ENCODE measurements at regions not wholly inside any gene's neighbourhood (a gene's known extent, or its start where the extent isn't known, plus 50 kb on each side); places are given as distances from the start of the nearest gene placed in this dataset.

GRCh38 chr3:194757647-194758061, 72.0 kb downstream of the FAM43A start:
- peaks cover 6% of the 10 kb centered on the region; the same call in 1 of the 2 replicates for H3K27me3 ChIP-seq (replicated peaks)
- H3K9me3 ChIP-seq (replicated peaks), result no peaks in the 10 kb centered on the region; the same call in 1 of the 2 replicates
- H3K36me3 ChIP-seq, result no peaks in the 10 kb centered on the region
- DNase-seq (ENCODE audit: low read depth in 1 of 2, low spot score in 2 of 2), result no peak
- H3K27ac ChIP-seq, result no peak overlapping the region
- H3K4me1 ChIP-seq (replicated peaks), result no peaks in the 10 kb centered on the region
- H3K4me3 ChIP-seq, result no peak overlapping the region

GRCh38 chr3:194758716-194759115, 73.0 kb downstream of the FAM43A start:
- no peak for DNase-seq (ENCODE audit: low read depth in 1 of 2, low spot score in 2 of 2)
- H3K36me3 ChIP-seq, result no peaks in the 10 kb centered on the region
- H3K4me1 ChIP-seq (replicated peaks), result no peaks in the 10 kb centered on the region
- H3K4me3 ChIP-seq, result no peak overlapping the region
- no peak overlapping the region for H3K27ac ChIP-seq
- H3K9me3 ChIP-seq (replicated peaks), result no peaks in the 10 kb centered on the region; the same call in 1 of the 2 replicates
- peaks cover 6% of the 10 kb centered on the region; the same call in 1 of the 2 replicates for H3K27me3 ChIP-seq (replicated peaks)

- Histone ChIP-seq H3K36me3 (no peaks in the 10 kb centered on the region), H3K9me3 (replicated peaks) (no peaks in the 10 kb centered on the region), H3K4me3 (no peak overlapping the region), H3K4me1 (replicated peaks) (no peaks in the 10 kb centered on the region), H3K27me3 (replicated peaks) (peaks cover 6% of the 10 kb centered on the region; the same call in 1 of the 2 replicates), H3K27ac (no peak overlapping the region)
- no peak for DNase-seq (ENCODE audit: low read depth in 1 of 2, low spot score in 2 of 2)
These were observed 74.9 kb downstream of the FAM43A start for GRCh38 chr3:194760494-194761137.

- Histone ChIP-seq H3K36me3 (no peaks in the 10 kb centered on the region), H3K27me3 (replicated peaks) (peaks cover 6% of the 10 kb centered on the region; the same call in 1 of the 2 replicates), H3K4me1 (replicated peaks) (no peaks in the 10 kb centered on the region), H3K27ac (no peak overlapping the region), H3K4me3 (no peak overlapping the region), H3K9me3 (replicated peaks) (no peaks in the 10 kb centered on the region)
- no peak for DNase-seq (ENCODE audit: low read depth in 1 of 2, low spot score in 2 of 2)
These were observed 75.7 kb downstream of the FAM43A start for GRCh38 chr3:194761384-194761783.

- H3K4me3 ChIP-seq, result no peak overlapping the region
- no peak overlapping the region for H3K27ac ChIP-seq
- DNase-seq (ENCODE audit: low read depth in 1 of 2, low spot score in 2 of 2), result no peak
These were observed 81.2 kb downstream of the FAM43A start for GRCh38 chr3:194766845-194767244.

GRCh38 chr3:194767446-194768207, 81.9 kb downstream of the FAM43A start:
- no peaks in the 10 kb centered on the region for H3K36me3 ChIP-seq
- DNase-seq (ENCODE audit: low read depth in 1 of 2, low spot score in 2 of 2), result no peak
- H3K4me1 ChIP-seq (replicated peaks), result peaks cover 10% of the 10 kb centered on the region
- H3K9me3 ChIP-seq (replicated peaks), result no peaks in the 10 kb centered on the region
- H3K27me3 ChIP-seq (replicated peaks), result no peaks in the 10 kb centered on the region
- no peak overlapping the region for H3K27ac ChIP-seq
- no peak overlapping the region for H3K4me3 ChIP-seq

More at GRCh38 chr3:194766845-194767244, 81.2 kb downstream of the FAM43A start:
- Histone ChIP-seq H3K4me1 (replicated peaks) (peaks cover 5% of the 10 kb centered on the region), H3K27me3 (replicated peaks) (no peaks in the 10 kb centered on the region), H3K9me3 (replicated peaks) (no peaks in the 10 kb centered on the region), H3K36me3 (no peaks in the 10 kb centered on the region)

GRCh38 chr3:194768586-194768985, 82.9 kb downstream of the FAM43A start:
- H3K27ac ChIP-seq, result no peak overlapping the region
- no peak overlapping the region for H3K4me3 ChIP-seq
- no peaks in the 10 kb centered on the region for H3K9me3 ChIP-seq (replicated peaks)
- no peak for DNase-seq (ENCODE audit: low read depth in 1 of 2, low spot score in 2 of 2)
- peaks cover 19% of the 10 kb centered on the region for H3K4me1 ChIP-seq (replicated peaks)
- H3K27me3 ChIP-seq (replicated peaks), result no peaks in the 10 kb centered on the region
- no peaks in the 10 kb centered on the region for H3K36me3 ChIP-seq

- H3K27me3 ChIP-seq (replicated peaks), result no peaks in the 10 kb centered on the region
- H3K27ac ChIP-seq, result no peak overlapping the region
- H3K4me1 ChIP-seq (replicated peaks), result peaks cover 20% of the 10 kb centered on the region
- DNase-seq (ENCODE audit: low read depth in 1 of 2, low spot score in 2 of 2), result peak; percentile 88 to 92
- H3K36me3 ChIP-seq, result no peaks in the 10 kb centered on the region
- no peaks in the 10 kb centered on the region for H3K9me3 ChIP-seq (replicated peaks)
- H3K4me3 ChIP-seq, result peak overlapping the region; percentile 28
These were observed 83.4 kb downstream of the FAM43A start for GRCh38 chr3:194769020-194769643.

GRCh38 chr3:194772241-194773000, 86.7 kb downstream of the FAM43A start:
- H3K4me3 ChIP-seq, result no peak overlapping the region
- DNase-seq (ENCODE audit: low read depth in 1 of 2, low spot score in 2 of 2), result no peak

GRCh38 chr3:194773216-194773615, 87.5 kb downstream of the FAM43A start:
- H3K27ac ChIP-seq, result no peak overlapping the region
- H3K9me3 ChIP-seq (replicated peaks), result no peaks in the 10 kb centered on the region
- H3K4me1 ChIP-seq (replicated peaks), result peaks cover 20% of the 10 kb centered on the region
- H3K27me3 ChIP-seq (replicated peaks), result no peaks in the 10 kb centered on the region
- no peaks in the 10 kb centered on the region for H3K36me3 ChIP-seq
- H3K4me3 ChIP-seq, result no peak overlapping the region
- DNase-seq (ENCODE audit: low read depth in 1 of 2, low spot score in 2 of 2), result no peak

More at GRCh38 chr3:194772241-194773000, 86.7 kb downstream of the FAM43A start:
- H3K9me3 ChIP-seq (replicated peaks), result no peaks in the 10 kb centered on the region
- H3K36me3 ChIP-seq, result no peaks in the 10 kb centered on the region
- no peak overlapping the region for H3K27ac ChIP-seq
- no peaks in the 10 kb centered on the region for H3K27me3 ChIP-seq (replicated peaks)
- H3K4me1 ChIP-seq (replicated peaks), result peaks cover 20% of the 10 kb centered on the region

- no peak for DNase-seq (ENCODE audit: low read depth in 1 of 2, low spot score in 2 of 2)
- Histone ChIP-seq H3K4me3 (no peak overlapping the region), H3K4me1 (replicated peaks) (peaks cover 20% of the 10 kb centered on the region), H3K27ac (no peak overlapping the region), H3K36me3 (no peaks in the 10 kb centered on the region), H3K9me3 (replicated peaks) (no peaks in the 10 kb centered on the region), H3K27me3 (replicated peaks) (no peaks in the 10 kb centered on the region)
These were observed 88.2 kb downstream of the FAM43A start for GRCh38 chr3:194773771-194774455.

GRCh38 chr3:194775266-194775665, 89.6 kb downstream of the FAM43A start:
- Histone ChIP-seq H3K36me3 (no peaks in the 10 kb centered on the region), H3K4me3 (no peak overlapping the region), H3K27me3 (replicated peaks) (no peaks in the 10 kb centered on the region), H3K4me1 (replicated peaks) (peaks cover 24% of the 10 kb centered on the region), H3K9me3 (replicated peaks) (no peaks in the 10 kb centered on the region), H3K27ac (no peak overlapping the region)
- no peak for DNase-seq (ENCODE audit: low read depth in 1 of 2, low spot score in 2 of 2)

GRCh38 chr3:194775731-194776130, 90.0 kb downstream of the FAM43A start:
- DNase-seq (ENCODE audit: low read depth in 1 of 2, low spot score in 2 of 2), result no peak
- Histone ChIP-seq H3K27me3 (replicated peaks) (no peaks in the 10 kb centered on the region), H3K4me3 (no peak overlapping the region), H3K4me1 (replicated peaks) (peaks cover 25% of the 10 kb centered on the region), H3K36me3 (no peaks in the 10 kb centered on the region), H3K9me3 (replicated peaks) (no peaks in the 10 kb centered on the region), H3K27ac (no peak overlapping the region)

Measured in SJSA1 (cell line).